Stomach (tissue), 4 donors: ENCODE measurements at regions not wholly inside any gene's neighbourhood (a gene's known extent, or its start where the extent isn't known, plus 50 kb on each side); places are given as distances from the start of the nearest gene placed in this dataset.

Experiments
- POLR2AphosphoS5 ChIP-seq, 3 donors: sonication (generic); formaldehyde crosslinking; IDR thresholded peaks; one replicate each; pipeline ENCODE4 v1.6.1; 2016; ENCODE audit warnings: antibody characterized with exemption in 3 of 3
- TF ChIP-seq, protein P1 (sequence below), 7 experiments: fragments of 450-650 bp in 4 of 7; fragments of 200-600 bp in 3 of 7; sonication (generic) in 3 of 7; IDR thresholded peaks; one replicate each; pipeline ENCODE4 v1.5.1; 2016 to 2019; ENCODE audit warnings: antibody characterized with exemption in 7 of 7, control low read depth in 2 of 7, mild to moderate bottlenecking in 1 of 7

DNA sequence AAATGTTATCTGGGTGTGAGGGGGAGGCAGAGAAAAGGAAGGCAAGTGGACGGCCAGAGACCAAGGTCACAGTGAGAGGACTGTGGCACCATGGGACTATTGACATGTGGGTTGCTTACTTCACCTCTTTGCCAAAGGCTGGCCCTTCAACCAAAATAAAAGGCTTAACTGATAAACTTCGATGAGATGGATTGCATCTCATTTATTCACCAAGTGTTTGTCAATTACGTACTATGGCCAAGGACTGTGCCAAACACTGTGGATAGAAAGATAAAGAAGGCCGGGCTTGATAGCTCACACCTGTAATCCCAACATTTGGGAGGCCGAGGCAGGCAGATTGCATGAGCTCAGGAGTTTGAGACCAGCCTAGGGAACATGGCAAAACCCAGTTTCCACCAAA is 98.7 kb upstream of the CCBE1 start:
- no peak for TF ChIP-seq POLR2AphosphoS5 (IDR thresholded peaks at IDR 0.05)
- TF ChIP-seq, protein P1, sequence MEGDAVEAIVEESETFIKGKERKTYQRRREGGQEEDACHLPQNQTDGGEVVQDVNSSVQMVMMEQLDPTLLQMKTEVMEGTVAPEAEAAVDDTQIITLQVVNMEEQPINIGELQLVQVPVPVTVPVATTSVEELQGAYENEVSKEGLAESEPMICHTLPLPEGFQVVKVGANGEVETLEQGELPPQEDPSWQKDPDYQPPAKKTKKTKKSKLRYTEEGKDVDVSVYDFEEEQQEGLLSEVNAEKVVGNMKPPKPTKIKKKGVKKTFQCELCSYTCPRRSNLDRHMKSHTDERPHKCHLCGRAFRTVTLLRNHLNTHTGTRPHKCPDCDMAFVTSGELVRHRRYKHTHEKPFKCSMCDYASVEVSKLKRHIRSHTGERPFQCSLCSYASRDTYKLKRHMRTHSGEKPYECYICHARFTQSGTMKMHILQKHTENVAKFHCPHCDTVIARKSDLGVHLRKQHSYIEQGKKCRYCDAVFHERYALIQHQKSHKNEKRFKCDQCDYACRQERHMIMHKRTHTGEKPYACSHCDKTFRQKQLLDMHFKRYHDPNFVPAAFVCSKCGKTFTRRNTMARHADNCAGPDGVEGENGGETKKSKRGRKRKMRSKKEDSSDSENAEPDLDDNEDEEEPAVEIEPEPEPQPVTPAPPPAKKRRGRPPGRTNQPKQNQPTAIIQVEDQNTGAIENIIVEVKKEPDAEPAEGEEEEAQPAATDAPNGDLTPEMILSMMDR (IDR thresholded peaks at IDR 0.05), result no peak
